ENCODE measurements at regions not wholly inside any gene's neighbourhood (a gene's known extent, or its start where the extent isn't known, plus 50 kb on each side); places are given as distances from the start of the nearest gene placed in this dataset.

- intact Hi-C loops (cut with DNase I) = no loop called here
- TF ChIP-seq, protein P1, sequence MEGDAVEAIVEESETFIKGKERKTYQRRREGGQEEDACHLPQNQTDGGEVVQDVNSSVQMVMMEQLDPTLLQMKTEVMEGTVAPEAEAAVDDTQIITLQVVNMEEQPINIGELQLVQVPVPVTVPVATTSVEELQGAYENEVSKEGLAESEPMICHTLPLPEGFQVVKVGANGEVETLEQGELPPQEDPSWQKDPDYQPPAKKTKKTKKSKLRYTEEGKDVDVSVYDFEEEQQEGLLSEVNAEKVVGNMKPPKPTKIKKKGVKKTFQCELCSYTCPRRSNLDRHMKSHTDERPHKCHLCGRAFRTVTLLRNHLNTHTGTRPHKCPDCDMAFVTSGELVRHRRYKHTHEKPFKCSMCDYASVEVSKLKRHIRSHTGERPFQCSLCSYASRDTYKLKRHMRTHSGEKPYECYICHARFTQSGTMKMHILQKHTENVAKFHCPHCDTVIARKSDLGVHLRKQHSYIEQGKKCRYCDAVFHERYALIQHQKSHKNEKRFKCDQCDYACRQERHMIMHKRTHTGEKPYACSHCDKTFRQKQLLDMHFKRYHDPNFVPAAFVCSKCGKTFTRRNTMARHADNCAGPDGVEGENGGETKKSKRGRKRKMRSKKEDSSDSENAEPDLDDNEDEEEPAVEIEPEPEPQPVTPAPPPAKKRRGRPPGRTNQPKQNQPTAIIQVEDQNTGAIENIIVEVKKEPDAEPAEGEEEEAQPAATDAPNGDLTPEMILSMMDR (IDR thresholded peaks at IDR 0.05) = no peak
- no peak for TF ChIP-seq POLR2A (IDR thresholded peaks at IDR 0.05)
- TF ChIP-seq EP300 (IDR thresholded peaks at IDR 0.05) = no peak
- Histone ChIP-seq H3K4me1 (ENCODE audit: insufficient read depth) (no peaks in the 10 kb centered on the region), H3K4me3 (no peak overlapping the region), H3K27ac (no peak overlapping the region), H3K9me3 (no peaks in the 10 kb centered on the region), H3K27me3 (no peaks in the 10 kb centered on the region), H3K36me3 (no peaks in the 10 kb centered on the region)
- DNase-seq = no peak
Observed at GRCh38 chr12:65643171-65643570, 181.1 kb upstream of the HMGA2 start.

- Histone ChIP-seq H3K4me3 (no peak overlapping the region), H3K27ac (no peak overlapping the region), H3K4me1 (ENCODE audit: insufficient read depth) (no peaks in the 10 kb centered on the region), H3K9me3 (no peaks in the 10 kb centered on the region), H3K36me3 (no peaks in the 10 kb centered on the region), H3K27me3 (no peaks in the 10 kb centered on the region)
- DNase-seq = no peak
- intact Hi-C loops (cut with DNase I) = no loop called here
- WGBS, 3 donors = 58 to 70% (median 67%) methylated on average over 3 of the region's 3 CpGs
- TF ChIP-seq POLR2A (IDR thresholded peaks at IDR 0.05) (no peak), EP300 (IDR thresholded peaks at IDR 0.05) (no peak)
- TF ChIP-seq, protein P1 (IDR thresholded peaks at IDR 0.05) = no peak
Observed at GRCh38 chr12:65643595-65644386, 180.5 kb upstream of the HMGA2 start.

DNA sequence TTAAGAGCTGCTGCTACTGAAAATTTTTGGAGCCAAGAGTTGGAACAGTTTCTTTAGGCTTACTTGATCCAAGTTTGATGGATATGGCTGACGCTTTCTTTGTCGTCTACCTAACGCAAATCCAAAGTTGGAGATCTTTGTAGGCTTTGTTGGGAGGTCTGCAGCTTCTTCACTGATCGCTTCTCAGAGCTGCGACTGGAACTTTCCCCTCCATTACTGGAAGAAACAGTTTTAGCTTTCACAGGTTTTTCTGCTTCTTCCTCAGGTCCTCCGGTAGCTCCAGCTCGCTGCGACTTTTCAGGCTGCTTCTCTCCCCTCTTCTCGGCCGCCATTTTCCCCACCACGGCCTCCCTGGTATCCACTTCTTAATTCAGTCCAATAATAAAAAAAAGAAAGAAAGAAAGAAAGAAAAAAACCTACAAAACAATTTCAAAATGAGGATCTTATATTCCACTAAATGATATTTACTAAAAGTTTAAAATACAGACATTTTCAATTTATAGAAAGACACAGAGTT is 178.1 kb upstream of the HMGA2 start:
- Histone ChIP-seq H3K4me1 (ENCODE audit: insufficient read depth) (no peaks in the 10 kb centered on the region), H3K27ac (no peak overlapping the region), H3K4me3 (no peak overlapping the region), H3K9me3 (no peaks in the 10 kb centered on the region), H3K36me3 (no peaks in the 10 kb centered on the region), H3K27me3 (no peaks in the 10 kb centered on the region)
- TF ChIP-seq POLR2A (IDR thresholded peaks at IDR 0.05) = no peak
- no peak for TF ChIP-seq EP300 (IDR thresholded peaks at IDR 0.05)
- TF ChIP-seq, protein P1 (IDR thresholded peaks at IDR 0.05) = no peak
- DNase-seq = no peak
- WGBS, 3 donors = 95 to 97% (median 96%) methylated on average over 11 of the region's 11 CpGs
- intact Hi-C loops (cut with DNase I) = no loop called here

GRCh38 chr12:65647074-65647473 is 177.2 kb upstream of the HMGA2 start:
- no peaks in the 10 kb centered on the region for H3K4me1 ChIP-seq (ENCODE audit: insufficient read depth)
- 95 to 97% (median 97%) methylated on average over 9 of the region's 9 CpGs for WGBS, 3 donors
- H3K36me3 ChIP-seq = no peaks in the 10 kb centered on the region
- no peak overlapping the region for H3K27ac ChIP-seq
- TF ChIP-seq, protein P1 (IDR thresholded peaks at IDR 0.05) = no peak
- TF ChIP-seq EP300 (IDR thresholded peaks at IDR 0.05) = no peak
- no peak for TF ChIP-seq POLR2A (IDR thresholded peaks at IDR 0.05)
- no peaks in the 10 kb centered on the region for H3K9me3 ChIP-seq
- H3K27me3 ChIP-seq = no peaks in the 10 kb centered on the region
- H3K4me3 ChIP-seq = no peak overlapping the region
- intact Hi-C loops (cut with DNase I) = no loop called here
- no peak for DNase-seq
